HEK293 (cell line): ENCODE measurements at regions not wholly inside any gene's neighbourhood (a gene's known extent, or its start where the extent isn't known, plus 50 kb on each side); places are given as distances from the start of the nearest gene placed in this dataset.

Source experiments
- PRDM1 ChIP-seq: fragments of 450-650 bp; formaldehyde crosslinking; IDR thresholded peaks from 2 replicates; pipeline ENCODE4; 2016; ENCODE audit warnings: missing biosample characterization, missing genetic modification characterization
- YY1 ChIP-seq: fragments of 450-650 bp; formaldehyde crosslinking; IDR thresholded peaks from 2 replicates; pipeline ENCODE4 v1.5.1; 2018; ENCODE audit warnings: missing biosample characterization, missing genetic modification characterization
- ZBTB1 ChIP-seq: fragments of 450-650 bp; formaldehyde crosslinking; IDR thresholded peaks from 2 replicates; pipeline ENCODE4 v1.5.1; 2016; ENCODE audit warnings: missing biosample characterization, missing genetic modification characterization
- ZFHX2 ChIP-seq: fragments of 450-650 bp; formaldehyde crosslinking; conservative IDR thresholded peaks from 2 replicates; pipeline ENCODE4 v1.5.1; 2016; ENCODE audit warnings: missing biosample characterization, missing genetic modification characterization
- ZNF76 ChIP-seq: fragments of 450-650 bp; formaldehyde crosslinking; IDR thresholded peaks from 2 replicates; pipeline ENCODE4; 2016; ENCODE audit warnings: low read depth, missing biosample characterization, missing genetic modification characterization, borderline replicate concordance
- ZNF785 ChIP-seq: fragments of 450-650 bp; formaldehyde crosslinking; IDR thresholded peaks from 2 replicates; pipeline ENCODE4 v1.5.1; 2016; ENCODE audit warnings: missing biosample characterization, missing genetic modification characterization
- ZNF791 ChIP-seq: fragments of 450-650 bp; formaldehyde crosslinking; IDR thresholded peaks from 2 replicates; pipeline ENCODE4 v1.5.1; 2016; ENCODE audit warnings: missing biosample characterization, missing genetic modification characterization
- TF ChIP-seq, protein P1 (sequence below): fragments of 450-650 bp; formaldehyde crosslinking; IDR thresholded peaks from 2 replicates; pipeline ENCODE4 v1.5.1; 2016; ENCODE audit warnings: missing biosample characterization, missing genetic modification characterization

DNA sequence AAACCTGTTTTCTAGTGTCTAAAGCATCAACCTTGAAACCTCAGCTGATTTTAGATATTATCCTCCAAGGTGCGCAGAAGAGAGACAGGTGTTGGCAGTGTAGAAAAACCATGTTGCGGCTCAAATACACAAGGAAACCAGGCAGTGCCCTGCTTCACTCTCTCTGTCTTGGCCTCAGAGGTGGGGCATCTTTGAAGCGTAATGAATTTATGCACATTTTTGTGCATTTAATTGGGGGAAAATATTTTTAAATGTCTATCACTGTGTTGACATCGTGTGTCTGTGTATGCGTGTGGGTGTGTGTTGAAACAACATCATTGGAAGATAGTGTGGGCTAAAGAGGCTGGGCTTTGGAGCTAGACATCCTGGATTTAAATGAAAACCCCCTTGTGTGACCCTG, 334.0 kb upstream of the CHD6 start:
- TF ChIP-seq, protein P1, sequence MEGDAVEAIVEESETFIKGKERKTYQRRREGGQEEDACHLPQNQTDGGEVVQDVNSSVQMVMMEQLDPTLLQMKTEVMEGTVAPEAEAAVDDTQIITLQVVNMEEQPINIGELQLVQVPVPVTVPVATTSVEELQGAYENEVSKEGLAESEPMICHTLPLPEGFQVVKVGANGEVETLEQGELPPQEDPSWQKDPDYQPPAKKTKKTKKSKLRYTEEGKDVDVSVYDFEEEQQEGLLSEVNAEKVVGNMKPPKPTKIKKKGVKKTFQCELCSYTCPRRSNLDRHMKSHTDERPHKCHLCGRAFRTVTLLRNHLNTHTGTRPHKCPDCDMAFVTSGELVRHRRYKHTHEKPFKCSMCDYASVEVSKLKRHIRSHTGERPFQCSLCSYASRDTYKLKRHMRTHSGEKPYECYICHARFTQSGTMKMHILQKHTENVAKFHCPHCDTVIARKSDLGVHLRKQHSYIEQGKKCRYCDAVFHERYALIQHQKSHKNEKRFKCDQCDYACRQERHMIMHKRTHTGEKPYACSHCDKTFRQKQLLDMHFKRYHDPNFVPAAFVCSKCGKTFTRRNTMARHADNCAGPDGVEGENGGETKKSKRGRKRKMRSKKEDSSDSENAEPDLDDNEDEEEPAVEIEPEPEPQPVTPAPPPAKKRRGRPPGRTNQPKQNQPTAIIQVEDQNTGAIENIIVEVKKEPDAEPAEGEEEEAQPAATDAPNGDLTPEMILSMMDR (tag by site-specific recombination) = no peak
- TF ChIP-seq YY1 = no peak
- no peak for TF ChIP-seq PRDM1
- no peak for TF ChIP-seq ZNF785 (tag by site-specific recombination)
- no peak for TF ChIP-seq ZFHX2 (tag by site-specific recombination)
- TF ChIP-seq ZNF76 (tag by site-specific recombination) = no peak
- no peak for TF ChIP-seq ZBTB1 (tag by site-specific recombination)
- no peak for TF ChIP-seq ZNF791 (tag by site-specific recombination)
